ENCODE measurements at regions not wholly inside any gene's neighbourhood (a gene's known extent, or its start where the extent isn't known, plus 50 kb on each side); places are given as distances from the start of the nearest gene placed in this dataset.

- Histone ChIP-seq H3K23ac (ENCODE audit: insufficient read length) (no peak overlapping the region), H3K23me2 (ENCODE audit: low read depth, low read length) (no peaks in the 10 kb centered on the region), H3K4me3 (ENCODE audit: extremely low read depth in 1 of 4, insufficient read depth in 2 of 4, low read depth in 3 of 4, low read length in 4 of 4) (no peak overlapping the region), H3K79me1 (ENCODE audit: low read depth, low read length) (no peaks in the 10 kb centered on the region), H2AFZ (ENCODE audit: low read length) (no peak overlapping the region), H3K9ac (replicated peaks in 1 of 4; ENCODE audit: extremely low read depth in 1 of 4, low read depth in 3 of 4, low read length in 3 of 4) (no peak overlapping the region), H3K9me3 (ENCODE audit: insufficient read depth in 2 of 2, low read depth in 1 of 2, low read length in 1 of 2) (no peaks in the 10 kb centered on the region), H3K36me3 (ENCODE audit: control insufficient read depth in 2 of 4, insufficient read depth in 4 of 4, low read length in 3 of 4) (no peaks in the 10 kb centered on the region), H2AK5ac (ENCODE audit: low read depth, low read length) (no peak overlapping the region), H3K18ac (ENCODE audit: extremely low read depth, low read length) (no peak overlapping the region), H2BK20ac (ENCODE audit: low read length) (no peak overlapping the region), H3K79me2 (ENCODE audit: control insufficient read depth in 1 of 2, insufficient read depth in 2 of 2, low read length in 2 of 2) (no peaks in the 10 kb centered on the region), H3K4me1 (replicated peaks in 1 of 4; ENCODE audit: control insufficient read depth in 3 of 4, insufficient read depth in 4 of 4, low read length in 3 of 4) (no peaks in the 10 kb centered on the region), H2BK120ac (replicated peaks; ENCODE audit: low read depth, low read length) (no peak overlapping the region), H4K8ac (ENCODE audit: extremely low read depth, insufficient read depth, low read length) (no peak overlapping the region), H3K4ac (replicated peaks; ENCODE audit: insufficient read length, low read depth, low read length) (no peak overlapping the region), H2BK15ac (ENCODE audit: low read length) (no peak overlapping the region), H3K14ac (ENCODE audit: insufficient read length) (no peak overlapping the region), H4K91ac (replicated peaks; ENCODE audit: insufficient read length, low read length) (no peak overlapping the region), H2BK5ac (ENCODE audit: low read depth, low read length) (no peak overlapping the region), H3K27ac (ENCODE audit: low read depth, low read length) (no peak overlapping the region), H4K20me1 (replicated peaks in 1 of 2; ENCODE audit: control insufficient read depth in 1 of 2, insufficient read depth in 2 of 2, low read length in 2 of 2) (no peaks in the 10 kb centered on the region), H3K56ac (replicated peaks; ENCODE audit: insufficient read length, low read depth, low read length) (no peak overlapping the region), H3K27me3 (replicated peaks in 1 of 4; ENCODE audit: control insufficient read depth in 3 of 4, extremely low read depth in 1 of 4, insufficient read depth in 3 of 4, low read length in 3 of 4) (no peaks in the 10 kb centered on the region), H2BK12ac (ENCODE audit: low read depth, low read length) (no peak overlapping the region), H4K5ac (ENCODE audit: insufficient read length, low read depth, low read length) (no peak overlapping the region), H3K4me2 (ENCODE audit: insufficient read depth in 1 of 2, low read depth in 2 of 2, low read length in 2 of 2) (no peak overlapping the region)
- POLR2A ChIA-PET (ENCODE audit: partially characterized antibody): no interaction called here
- FAIRE-seq: no peak
- no peak for DNase-seq (ENCODE audit: low read depth in 1 of 2, low spot score in 2 of 2)
- 83% methylated on average over 3 of the region's 3 CpGs; no CpG with 5 or more reads in 1 of the 2 experiments for WGBS, 2 experiments (ENCODE audit: extremely low coverage in 1 of 2, insufficient coverage in 1 of 2, insufficient read length in 1 of 2, insufficient replicate concordance in 2 of 2, low coverage in 1 of 2, low lambda C conversion rate in 2 of 2, missing lambda C conversion rate in 1 of 2)
- CTCF ChIA-PET (ENCODE audit: partially characterized antibody): interaction anchor here (0.7 kb wide), 1 partner anchor 69 kb away, joined by 4 read pairs; no protein-coding TSS in a partner anchor
- no peak for TF ChIP-seq EZH2 (IDR thresholded peaks at IDR 0.05; ENCODE audit: low read depth, low read length, severe bottlenecking)
- TF ChIP-seq FOSL1 (IDR thresholded peaks at IDR 0.05; ENCODE audit: insufficient read depth, low read depth, low read length): no peak
- TF ChIP-seq, protein P1, sequence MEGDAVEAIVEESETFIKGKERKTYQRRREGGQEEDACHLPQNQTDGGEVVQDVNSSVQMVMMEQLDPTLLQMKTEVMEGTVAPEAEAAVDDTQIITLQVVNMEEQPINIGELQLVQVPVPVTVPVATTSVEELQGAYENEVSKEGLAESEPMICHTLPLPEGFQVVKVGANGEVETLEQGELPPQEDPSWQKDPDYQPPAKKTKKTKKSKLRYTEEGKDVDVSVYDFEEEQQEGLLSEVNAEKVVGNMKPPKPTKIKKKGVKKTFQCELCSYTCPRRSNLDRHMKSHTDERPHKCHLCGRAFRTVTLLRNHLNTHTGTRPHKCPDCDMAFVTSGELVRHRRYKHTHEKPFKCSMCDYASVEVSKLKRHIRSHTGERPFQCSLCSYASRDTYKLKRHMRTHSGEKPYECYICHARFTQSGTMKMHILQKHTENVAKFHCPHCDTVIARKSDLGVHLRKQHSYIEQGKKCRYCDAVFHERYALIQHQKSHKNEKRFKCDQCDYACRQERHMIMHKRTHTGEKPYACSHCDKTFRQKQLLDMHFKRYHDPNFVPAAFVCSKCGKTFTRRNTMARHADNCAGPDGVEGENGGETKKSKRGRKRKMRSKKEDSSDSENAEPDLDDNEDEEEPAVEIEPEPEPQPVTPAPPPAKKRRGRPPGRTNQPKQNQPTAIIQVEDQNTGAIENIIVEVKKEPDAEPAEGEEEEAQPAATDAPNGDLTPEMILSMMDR (IDR thresholded peaks at IDR 0.05; ENCODE audit: control extremely low read depth in 1 of 3, insufficient read depth in 1 of 3, low read depth in 1 of 3, low read length in 3 of 3): no peak
- TF ChIP-seq, protein P2, sequence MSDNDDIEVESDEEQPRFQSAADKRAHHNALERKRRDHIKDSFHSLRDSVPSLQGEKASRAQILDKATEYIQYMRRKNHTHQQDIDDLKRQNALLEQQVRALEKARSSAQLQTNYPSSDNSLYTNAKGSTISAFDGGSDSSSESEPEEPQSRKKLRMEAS (IDR thresholded peaks at IDR 0.05): no peak
These were observed 317.5 kb downstream of the ARAP2 start for GRCh38 chr4:35926788-35927187.
